ENCODE measurements at regions not wholly inside any gene's neighbourhood (a gene's known extent, or its start where the extent isn't known, plus 50 kb on each side); places are given as distances from the start of the nearest gene placed in this dataset.

DNA sequence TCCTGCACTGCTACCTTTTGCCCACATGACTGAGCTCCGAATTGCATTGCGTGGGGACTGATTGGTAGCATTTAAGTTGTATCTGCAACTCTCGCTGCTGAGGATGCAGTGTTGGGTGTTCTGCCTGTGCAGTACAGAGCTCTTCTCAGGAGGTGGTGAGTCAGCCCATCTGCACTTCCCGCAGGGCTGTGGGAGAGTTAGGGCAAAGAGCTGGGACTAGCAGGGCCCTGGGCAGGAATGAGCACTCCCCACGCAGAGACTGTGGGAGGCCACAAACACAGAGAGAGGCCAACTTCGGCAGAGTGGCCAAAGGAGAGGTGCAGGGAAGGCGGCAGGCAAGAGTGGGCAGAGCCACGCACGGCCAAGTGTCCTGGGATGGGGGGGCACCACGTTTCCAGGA, 244.7 kb downstream of the SIPA1L2 start:
- no peak for DNase-seq (ENCODE audit: low spot score)
- Mint-ChIP-seq H3K9me3 (no peaks in the 10 kb centered on the region), H3K4me1 (ENCODE audit: low read depth) (no peaks in the 10 kb centered on the region), H3K27me3 (ENCODE audit: low read depth) (no peaks in the 10 kb centered on the region), H3K36me3 (ENCODE audit: low read depth) (no peaks in the 10 kb centered on the region), H3K27ac (no peak overlapping the region), H3K4me3 (no peak overlapping the region)

DNA sequence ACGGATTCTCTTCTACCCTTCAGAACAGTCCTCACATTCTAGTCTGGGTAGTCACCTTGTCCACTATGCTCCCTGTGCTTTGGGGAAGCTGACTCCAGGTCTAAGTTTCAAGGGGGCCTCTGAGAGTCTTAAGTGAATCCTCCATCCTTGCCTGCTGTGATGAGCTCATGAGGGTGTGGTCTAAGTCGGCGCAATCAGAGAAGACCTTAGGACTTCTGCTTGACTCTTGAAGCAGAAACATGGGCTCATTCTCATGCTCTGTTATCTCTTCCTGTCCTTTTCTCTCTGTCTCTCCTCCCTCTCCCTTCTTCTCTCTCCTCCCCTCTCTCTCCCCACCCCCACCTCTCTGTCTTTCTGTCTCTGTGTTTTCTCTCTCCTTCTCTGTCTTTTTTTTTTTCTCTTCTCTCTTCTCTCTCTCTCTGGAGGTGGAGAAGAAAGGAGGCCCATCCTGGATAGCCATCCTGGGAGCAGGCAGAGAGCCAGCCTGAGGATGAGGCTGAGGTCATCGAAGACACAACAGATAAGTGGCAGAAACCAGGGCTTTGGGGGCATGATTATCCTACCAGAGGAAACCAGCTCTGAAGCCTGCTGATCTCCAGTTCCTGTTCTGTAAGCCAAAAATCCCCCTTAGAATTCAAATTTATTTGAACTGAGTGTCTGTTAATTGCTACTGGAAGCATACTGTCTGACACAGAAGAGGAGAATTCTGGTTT, 245.6 kb downstream of the SIPA1L2 start:
- no peaks in the 10 kb centered on the region for H3K4me1 Mint-ChIP-seq (ENCODE audit: low read depth)
- no peak overlapping the region for H3K4me3 Mint-ChIP-seq
- no peaks in the 10 kb centered on the region for H3K27me3 Mint-ChIP-seq (ENCODE audit: low read depth)
- H3K36me3 Mint-ChIP-seq (ENCODE audit: low read depth) = no peaks in the 10 kb centered on the region
- no peak overlapping the region for H3K27ac Mint-ChIP-seq
- no peak for DNase-seq (ENCODE audit: low spot score)
- H3K9me3 Mint-ChIP-seq = no peaks in the 10 kb centered on the region

DNA sequence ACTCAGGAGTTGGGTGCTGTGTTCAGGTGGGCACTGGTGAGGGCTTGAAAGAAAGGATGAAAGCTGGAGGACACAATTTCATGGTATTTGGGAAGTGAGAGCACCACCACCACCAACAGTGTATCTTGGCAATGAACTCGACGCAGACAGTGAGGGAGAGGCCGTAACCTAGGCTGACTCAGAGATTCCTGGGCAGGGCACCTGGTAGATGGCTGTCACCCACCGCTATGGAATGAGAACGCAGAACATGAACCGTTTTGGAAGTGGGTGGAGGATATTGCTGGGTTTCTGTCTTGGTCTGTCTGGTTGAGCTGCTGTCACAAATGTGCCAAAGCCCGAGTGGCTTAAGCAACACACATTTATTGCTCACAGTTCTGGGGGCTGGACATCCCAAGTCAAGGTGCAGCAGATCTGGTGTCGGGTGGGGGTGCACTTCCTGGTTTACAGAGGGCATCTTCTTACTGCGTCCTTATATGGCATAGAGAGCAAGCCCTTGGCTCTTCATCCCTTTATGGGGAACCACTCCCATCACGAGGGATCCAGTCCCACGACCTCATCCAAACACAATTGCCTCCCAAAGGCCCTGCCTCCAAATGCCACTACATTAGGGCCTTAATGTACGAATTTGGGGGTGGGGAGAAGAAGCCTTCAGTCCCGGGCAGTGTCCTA, 246.3 kb downstream of the SIPA1L2 start:
- no peak for DNase-seq (ENCODE audit: low spot score)
- no peaks in the 10 kb centered on the region for H3K36me3 Mint-ChIP-seq (ENCODE audit: low read depth)
- no peaks in the 10 kb centered on the region for H3K4me1 Mint-ChIP-seq (ENCODE audit: low read depth)
- H3K27ac Mint-ChIP-seq = no peak overlapping the region
- H3K9me3 Mint-ChIP-seq = no peaks in the 10 kb centered on the region
- no peak overlapping the region for H3K4me3 Mint-ChIP-seq
- H3K27me3 Mint-ChIP-seq (ENCODE audit: low read depth) = no peaks in the 10 kb centered on the region

DNA sequence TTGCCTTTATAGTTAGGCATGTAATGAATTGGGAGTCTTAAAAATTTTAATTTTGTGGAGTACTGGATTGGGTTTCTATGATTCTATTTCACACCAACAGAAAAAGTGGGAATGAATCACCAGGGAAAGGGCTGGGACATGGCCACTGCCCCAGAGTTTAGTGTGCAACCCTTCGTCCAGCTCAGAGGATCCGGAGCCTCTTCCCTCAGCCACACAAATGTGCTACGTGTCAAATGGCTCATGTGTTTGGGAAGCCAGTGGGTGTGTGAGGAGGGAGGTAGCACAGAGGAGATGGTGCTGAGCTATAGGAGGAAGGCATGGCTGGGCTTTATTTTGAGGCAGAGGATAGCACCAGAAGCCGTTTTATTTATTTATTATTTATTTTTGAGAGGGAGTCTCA, 247.3 kb downstream of the SIPA1L2 start:
- Mint-ChIP-seq H3K4me1 (ENCODE audit: low read depth) (no peaks in the 10 kb centered on the region), H3K27ac (no peak overlapping the region), H3K4me3 (no peak overlapping the region), H3K27me3 (ENCODE audit: low read depth) (no peaks in the 10 kb centered on the region), H3K9me3 (no peaks in the 10 kb centered on the region), H3K36me3 (ENCODE audit: low read depth) (no peaks in the 10 kb centered on the region)
- DNase-seq (ENCODE audit: low spot score) = no peak

DNA sequence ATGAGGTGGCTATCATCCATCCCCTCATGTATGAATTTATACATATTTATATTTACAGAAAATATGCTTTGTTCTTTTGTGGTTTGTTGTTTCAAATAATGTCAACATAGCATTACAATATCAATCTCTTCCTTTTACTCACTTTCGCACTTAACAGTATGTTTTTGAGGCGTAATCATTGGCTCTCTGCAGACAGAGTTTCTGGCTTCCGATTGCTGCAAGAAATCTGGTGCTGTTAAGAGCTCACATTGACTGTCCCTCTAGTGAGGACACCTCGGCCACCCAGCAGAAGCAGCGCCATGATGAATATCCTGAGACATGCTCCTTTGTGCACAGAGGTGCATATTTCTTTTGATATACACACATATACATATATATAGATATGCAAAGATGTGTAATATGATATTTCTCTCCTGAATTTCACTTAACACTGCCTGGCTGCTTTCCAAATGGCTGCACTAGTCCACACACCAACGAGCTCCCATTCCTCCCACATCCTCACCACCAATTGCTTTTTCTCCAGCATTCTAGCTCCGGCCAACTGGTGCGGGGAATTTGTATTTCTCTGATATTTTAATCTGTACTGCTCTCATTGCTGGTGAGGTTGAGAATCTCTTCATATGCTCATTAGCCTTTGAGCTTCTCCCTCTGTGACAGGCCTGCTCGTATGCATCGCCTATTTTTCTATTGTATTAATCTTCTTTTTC, 248.4 kb downstream of the SIPA1L2 start:
- no peaks in the 10 kb centered on the region for H3K36me3 Mint-ChIP-seq (ENCODE audit: low read depth)
- no peak overlapping the region for H3K27ac Mint-ChIP-seq
- H3K9me3 Mint-ChIP-seq = no peaks in the 10 kb centered on the region
- no peaks in the 10 kb centered on the region for H3K4me1 Mint-ChIP-seq (ENCODE audit: low read depth)
- no peak for DNase-seq (ENCODE audit: low spot score)
- no peaks in the 10 kb centered on the region for H3K27me3 Mint-ChIP-seq (ENCODE audit: low read depth)
- H3K4me3 Mint-ChIP-seq = no peak overlapping the region

DNA sequence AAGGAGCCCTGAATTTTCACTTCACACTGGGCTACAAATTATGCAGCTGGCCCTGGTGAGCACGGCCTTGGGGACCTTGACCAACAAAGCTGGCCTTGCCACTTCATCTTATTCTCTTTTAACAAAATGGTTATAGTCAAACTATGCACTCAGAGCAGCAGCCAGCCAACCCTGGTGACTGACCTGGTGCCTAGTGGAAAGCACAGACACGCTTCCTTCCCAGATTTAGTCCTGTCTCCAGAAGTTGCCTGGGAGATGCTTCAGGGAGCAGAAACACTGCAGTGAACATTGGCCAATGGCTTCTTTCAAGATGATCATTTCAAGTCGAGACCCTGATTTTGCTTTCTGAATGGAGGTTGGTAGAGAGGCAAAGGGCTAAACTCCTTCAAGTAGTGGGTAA, 249.3 kb downstream of the SIPA1L2 start:
- Mint-ChIP-seq H3K27me3 (ENCODE audit: low read depth) (no peaks in the 10 kb centered on the region), H3K4me1 (ENCODE audit: low read depth) (no peaks in the 10 kb centered on the region), H3K36me3 (ENCODE audit: low read depth) (no peaks in the 10 kb centered on the region), H3K9me3 (no peaks in the 10 kb centered on the region), H3K4me3 (no peak overlapping the region), H3K27ac (no peak overlapping the region)
- DNase-seq (ENCODE audit: low spot score) = no peak

DNA sequence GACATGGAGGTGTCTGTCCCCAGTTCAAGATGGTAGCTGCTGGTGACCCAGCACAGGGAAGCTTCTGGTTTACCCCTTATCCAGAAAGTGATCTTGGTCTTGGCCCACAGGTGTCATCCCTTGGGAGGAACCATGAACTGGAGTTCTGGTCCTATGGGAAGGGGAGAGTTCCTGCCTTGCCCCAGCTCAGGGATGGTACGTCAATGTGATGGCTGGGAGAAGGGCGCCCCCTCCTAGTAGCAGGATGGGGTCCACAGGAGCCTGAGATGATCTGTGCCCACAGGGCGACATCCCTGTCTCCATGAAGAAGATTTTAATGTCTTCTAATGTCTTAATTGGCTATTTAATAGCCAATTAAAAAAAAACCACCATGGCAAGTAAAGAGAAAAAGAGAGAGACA, 249.8 kb downstream of the SIPA1L2 start:
- no peaks in the 10 kb centered on the region for H3K9me3 Mint-ChIP-seq
- H3K4me1 Mint-ChIP-seq (ENCODE audit: low read depth) = no peaks in the 10 kb centered on the region
- no peak overlapping the region for H3K27ac Mint-ChIP-seq
- no peak for DNase-seq (ENCODE audit: low spot score)
- no peaks in the 10 kb centered on the region for H3K27me3 Mint-ChIP-seq (ENCODE audit: low read depth)
- no peak overlapping the region for H3K4me3 Mint-ChIP-seq
- H3K36me3 Mint-ChIP-seq (ENCODE audit: low read depth) = no peaks in the 10 kb centered on the region

DNA sequence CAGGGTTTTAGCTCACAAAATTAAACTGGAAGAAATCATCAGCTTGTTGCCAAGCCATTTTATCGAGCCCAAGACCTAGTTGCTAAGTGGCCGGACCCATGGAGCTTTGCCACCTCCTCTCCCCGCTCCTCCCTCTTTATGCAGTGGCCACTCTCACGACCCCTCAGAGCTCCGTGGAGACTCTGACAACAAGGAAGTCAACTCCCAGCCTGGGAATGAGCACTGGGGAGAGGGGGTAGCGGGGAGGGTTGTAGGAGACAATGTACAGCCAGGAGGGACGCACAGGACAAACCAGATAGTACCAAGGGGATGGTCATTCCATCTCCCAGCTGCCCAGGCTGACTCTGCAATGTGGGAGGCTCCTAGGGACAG, 250.9 kb downstream of the SIPA1L2 start:
- Mint-ChIP-seq H3K9me3 (no peaks in the 10 kb centered on the region), H3K27ac (no peak overlapping the region), H3K27me3 (ENCODE audit: low read depth) (no peaks in the 10 kb centered on the region), H3K4me1 (ENCODE audit: low read depth) (no peaks in the 10 kb centered on the region), H3K36me3 (ENCODE audit: low read depth) (no peaks in the 10 kb centered on the region), H3K4me3 (no peak overlapping the region)
- no peak for DNase-seq (ENCODE audit: low spot score)

DNA sequence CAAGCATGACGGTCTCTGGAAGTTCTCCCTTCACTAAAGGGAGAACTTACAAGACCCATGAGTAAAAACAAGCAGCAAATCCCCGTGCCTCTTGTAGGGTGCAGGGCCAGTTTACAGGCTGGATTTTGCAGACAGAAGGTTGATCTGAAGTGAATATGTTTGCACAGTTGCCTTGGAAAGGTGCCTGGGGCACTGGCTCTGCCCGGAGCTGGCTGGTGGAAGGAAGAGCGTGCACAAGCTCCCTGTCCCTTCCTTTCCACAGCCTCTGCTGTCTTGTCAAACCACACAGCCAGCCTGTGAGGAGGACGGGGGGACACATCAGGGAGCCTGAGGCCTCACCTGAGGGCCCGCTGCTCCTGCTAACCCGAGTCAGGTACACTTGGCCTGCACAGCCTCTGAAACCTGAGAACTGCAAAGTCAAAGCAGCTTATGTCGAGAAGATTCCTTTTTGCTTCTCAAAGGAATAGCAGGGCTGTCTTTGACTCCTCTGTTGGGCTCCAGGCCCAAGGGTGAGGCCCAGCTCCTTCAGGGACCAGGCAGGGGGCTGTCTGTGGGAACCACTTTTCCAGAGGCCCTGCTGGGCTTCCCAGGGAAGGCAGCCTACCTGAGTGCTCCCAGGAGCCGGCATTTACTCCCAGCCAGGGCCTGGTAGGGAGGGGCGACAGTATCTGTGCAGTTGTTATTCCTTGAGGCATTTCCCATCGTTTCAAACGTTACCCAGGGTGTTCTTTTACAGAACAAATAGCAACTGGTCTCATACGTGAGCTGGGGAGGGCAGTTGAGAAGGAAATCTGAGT, 251.5 kb downstream of the SIPA1L2 start:
- Mint-ChIP-seq H3K27me3 (ENCODE audit: low read depth) (no peaks in the 10 kb centered on the region), H3K9me3 (no peaks in the 10 kb centered on the region), H3K36me3 (ENCODE audit: low read depth) (no peaks in the 10 kb centered on the region), H3K4me1 (ENCODE audit: low read depth) (no peaks in the 10 kb centered on the region), H3K27ac (no peak overlapping the region), H3K4me3 (no peak overlapping the region)
- no peak for DNase-seq (ENCODE audit: low spot score)

DNA sequence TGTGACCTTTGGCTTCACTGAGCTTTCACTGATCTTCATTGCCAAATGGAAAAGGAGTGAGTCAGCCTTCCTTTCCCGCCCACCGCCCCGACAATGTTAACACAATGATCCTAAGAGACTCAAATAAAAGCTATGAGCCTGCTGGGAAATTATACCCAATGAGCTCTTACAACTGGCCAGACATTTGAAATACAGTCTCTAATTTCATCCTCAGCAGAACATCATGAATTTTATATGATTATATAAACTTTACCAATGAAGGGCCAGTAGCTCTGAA, 252.5 kb downstream of the SIPA1L2 start:
- H3K4me3 Mint-ChIP-seq = no peak overlapping the region
- no peak for DNase-seq (ENCODE audit: low spot score)
- no peaks in the 10 kb centered on the region for H3K27me3 Mint-ChIP-seq (ENCODE audit: low read depth)
- H3K36me3 Mint-ChIP-seq (ENCODE audit: low read depth) = no peaks in the 10 kb centered on the region
- H3K27ac Mint-ChIP-seq = no peak overlapping the region
- H3K9me3 Mint-ChIP-seq = no peaks in the 10 kb centered on the region
- no peaks in the 10 kb centered on the region for H3K4me1 Mint-ChIP-seq (ENCODE audit: low read depth)

DNA sequence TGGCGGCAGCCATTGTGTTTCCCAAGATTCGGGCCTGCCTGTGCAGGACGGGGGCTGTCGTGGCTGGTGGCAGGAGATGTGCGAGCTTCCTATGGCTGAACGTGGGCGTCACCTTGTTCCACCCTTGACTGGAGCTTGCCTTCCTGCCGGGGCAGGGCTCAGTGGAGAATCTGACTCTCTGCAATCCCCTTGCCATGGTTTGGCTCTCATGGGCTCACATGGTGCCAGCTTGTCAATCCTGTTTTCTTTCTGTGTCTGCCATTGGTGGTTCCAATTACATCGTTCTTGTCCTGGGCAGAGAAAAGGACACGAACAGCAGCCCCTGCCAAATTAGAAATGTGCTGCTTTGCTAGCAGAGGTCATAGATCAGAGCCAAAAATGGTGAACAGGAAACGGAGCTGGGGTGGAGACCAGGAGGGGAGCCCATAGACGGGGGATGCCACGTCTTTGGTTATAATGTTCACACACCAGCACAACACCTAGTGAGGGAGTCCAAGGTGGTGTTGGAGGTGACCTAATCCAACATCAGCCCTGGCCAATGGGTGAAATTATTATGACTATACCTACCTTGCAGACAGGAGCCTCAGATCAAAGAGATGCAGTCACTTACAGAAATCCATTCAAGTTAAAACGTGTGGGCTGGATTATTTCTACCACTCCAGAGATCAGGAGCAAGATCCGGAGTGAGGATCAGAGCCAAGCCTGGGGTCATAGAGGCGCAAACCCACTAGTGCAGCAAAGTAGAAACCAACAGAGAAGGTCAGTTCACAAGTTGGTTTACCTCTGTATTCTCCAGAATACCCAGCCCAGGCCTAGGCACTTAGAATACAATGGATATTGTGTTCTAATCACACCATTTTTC, 253.1 kb downstream of the SIPA1L2 start:
- Mint-ChIP-seq H3K9me3 (no peaks in the 10 kb centered on the region), H3K27ac (no peak overlapping the region), H3K36me3 (ENCODE audit: low read depth) (no peaks in the 10 kb centered on the region), H3K4me1 (ENCODE audit: low read depth) (no peaks in the 10 kb centered on the region), H3K4me3 (no peak overlapping the region), H3K27me3 (ENCODE audit: low read depth) (no peaks in the 10 kb centered on the region)
- DNase-seq (ENCODE audit: low spot score) = no peak

DNA sequence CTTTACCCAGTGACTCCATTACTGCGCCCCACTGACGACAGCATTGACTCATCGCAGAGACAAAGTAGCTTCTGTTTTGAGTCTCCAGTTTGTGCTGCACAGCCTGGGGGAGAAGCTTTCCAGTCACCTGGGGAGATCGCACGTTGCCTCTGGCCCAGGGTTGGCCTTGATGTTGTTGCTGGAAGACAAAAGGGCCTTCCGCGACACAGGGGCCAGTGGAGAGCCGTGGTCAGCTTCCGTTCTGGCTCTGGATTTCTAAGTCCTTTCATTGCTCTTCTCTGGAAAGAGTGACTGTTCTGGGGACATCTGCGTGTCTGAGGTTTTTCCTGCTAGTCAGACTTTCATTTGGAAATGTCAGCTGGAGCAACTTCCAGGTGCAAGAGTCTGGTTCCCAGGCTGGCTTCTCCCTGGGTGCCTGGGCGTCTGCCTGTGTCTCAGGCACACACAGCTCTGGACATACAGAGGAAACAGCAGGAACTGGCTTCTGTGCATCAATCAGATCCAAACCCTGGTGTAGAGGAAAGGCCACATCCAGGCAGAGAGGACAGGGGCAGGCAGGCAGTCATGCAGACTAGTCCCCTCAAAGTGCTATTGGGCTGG, 257.0 kb downstream of the SIPA1L2 start:
- no peak overlapping the region for H3K27ac Mint-ChIP-seq
- no peak for DNase-seq (ENCODE audit: low spot score)
- H3K4me3 Mint-ChIP-seq = no peak overlapping the region
- H3K27me3 Mint-ChIP-seq (ENCODE audit: low read depth) = no peaks in the 10 kb centered on the region
- H3K9me3 Mint-ChIP-seq = no peaks in the 10 kb centered on the region
- no peaks in the 10 kb centered on the region for H3K36me3 Mint-ChIP-seq (ENCODE audit: low read depth)
- no peaks in the 10 kb centered on the region for H3K4me1 Mint-ChIP-seq (ENCODE audit: low read depth)

DNA sequence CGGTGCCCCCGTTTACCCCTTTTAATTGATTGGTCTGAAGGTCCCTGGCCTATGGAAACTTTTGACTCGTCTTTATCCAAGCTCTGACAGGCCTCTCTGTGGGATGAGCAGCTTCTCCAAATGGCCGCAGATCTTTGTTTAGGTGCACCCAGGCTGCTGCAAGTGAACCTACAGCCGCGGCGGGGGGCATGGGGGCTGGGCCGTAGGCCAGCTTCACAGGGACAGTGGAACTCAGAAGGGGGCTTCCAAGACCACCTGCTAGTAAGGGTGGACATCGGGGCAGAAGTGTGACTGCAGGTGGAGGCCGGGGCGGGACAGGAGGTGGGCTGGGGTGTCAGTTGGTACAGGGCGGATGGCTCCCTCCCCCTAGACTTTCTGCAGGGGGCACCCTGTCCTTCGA, 257.5 kb downstream of the SIPA1L2 start:
- H3K27me3 Mint-ChIP-seq (ENCODE audit: low read depth) = no peaks in the 10 kb centered on the region
- H3K9me3 Mint-ChIP-seq = no peaks in the 10 kb centered on the region
- no peaks in the 10 kb centered on the region for H3K4me1 Mint-ChIP-seq (ENCODE audit: low read depth)
- H3K27ac Mint-ChIP-seq = no peak overlapping the region
- no peak for DNase-seq (ENCODE audit: low spot score)
- H3K36me3 Mint-ChIP-seq (ENCODE audit: low read depth) = no peaks in the 10 kb centered on the region
- no peak overlapping the region for H3K4me3 Mint-ChIP-seq

Measured in T-helper 2 cell treated with Interferon-gamma antibody and Interleukin-4, amounts not matched to agents 5 μg/mL and 100 μg/mL, for 36 hours (primary cell).